HG02610 (cell line): ENCODE measurements at regions not wholly inside any gene's neighbourhood (a gene's known extent, or its start where the extent isn't known, plus 50 kb on each side); places are given as distances from the start of the nearest gene placed in this dataset.

Experiments used
- ATAC-seq: cut with Tn5 transposase; IDR thresholded peaks from one replicate; pipeline ENCODE4 v1.9.1; 2021; ENCODE audit warnings: mild to moderate bottlenecking, moderate library complexity; ENCODE audit not compliant: unreplicated experiment

DNA sequence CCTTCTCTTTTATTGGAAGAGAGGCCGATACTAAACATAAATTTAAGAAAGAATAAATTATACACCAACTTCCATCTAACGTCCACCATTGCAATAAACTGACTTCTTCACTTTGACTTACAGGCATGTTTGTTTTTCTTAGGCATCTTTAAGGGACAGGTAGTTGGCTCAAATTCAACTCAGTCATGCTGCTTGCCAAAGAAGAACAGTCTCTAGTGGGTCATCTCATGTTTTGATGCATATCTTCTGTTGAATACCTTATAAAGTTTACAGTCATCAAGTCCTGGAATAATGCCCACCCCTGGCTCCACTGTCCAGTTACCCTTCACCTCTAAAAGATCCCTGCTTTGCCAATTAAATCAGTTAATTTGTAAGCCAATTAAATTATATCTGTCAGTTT is 328.2 kb upstream of the GRAMD2B start:
- no peak for ATAC-seq

- ATAC-seq, result no peak
Measured at GRCh38 chr5:126096442-126097006, 326.7 kb upstream of the GRAMD2B start.

DNA sequence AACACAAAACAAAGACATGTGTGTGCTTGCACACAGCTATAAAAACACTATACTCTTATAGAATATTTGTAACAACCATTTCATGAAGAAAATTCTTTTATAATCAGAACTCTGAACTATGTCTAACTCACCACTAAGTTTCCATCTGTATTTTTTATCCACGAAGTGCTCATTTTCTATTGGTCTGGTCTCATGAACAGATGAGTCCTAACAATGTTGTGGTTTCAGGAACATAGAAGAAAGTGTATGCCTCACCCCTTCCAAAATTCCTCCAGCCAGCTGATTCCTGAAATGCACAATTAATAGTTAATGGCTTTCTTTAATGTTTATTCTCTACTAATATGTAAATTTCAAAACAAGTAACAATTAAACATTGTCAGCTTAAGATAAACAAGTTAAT is 325.3 kb upstream of the GRAMD2B start:
- no peak for ATAC-seq

- ATAC-seq, result no peak
Measured at GRCh38 chr5:126098330-126099017, 324.7 kb upstream of the GRAMD2B start.

GRCh38 chr5:126099077-126099476 is 324.1 kb upstream of the GRAMD2B start:
- ATAC-seq, result no peak

DNA sequence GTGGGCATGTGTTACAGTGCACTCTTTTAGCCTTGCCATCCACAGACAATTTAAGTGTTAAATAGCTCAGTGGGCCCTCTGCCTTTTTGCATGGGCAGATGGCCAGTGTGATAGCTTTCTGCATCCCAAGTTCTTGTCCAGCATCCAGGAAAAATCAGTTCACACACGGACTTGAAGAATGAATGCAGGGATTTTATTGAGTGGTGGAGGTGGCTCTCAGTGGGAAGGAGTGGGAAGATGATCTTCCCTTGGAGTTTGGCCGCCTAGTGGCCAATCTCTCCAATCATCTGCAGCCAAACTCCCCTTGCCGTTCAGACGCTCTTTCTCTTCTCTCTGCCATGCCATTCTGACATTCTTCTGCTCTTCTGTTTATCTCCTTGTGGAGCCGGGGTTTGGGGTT is 322.4 kb upstream of the GRAMD2B start:
- ATAC-seq, result no peak

DNA sequence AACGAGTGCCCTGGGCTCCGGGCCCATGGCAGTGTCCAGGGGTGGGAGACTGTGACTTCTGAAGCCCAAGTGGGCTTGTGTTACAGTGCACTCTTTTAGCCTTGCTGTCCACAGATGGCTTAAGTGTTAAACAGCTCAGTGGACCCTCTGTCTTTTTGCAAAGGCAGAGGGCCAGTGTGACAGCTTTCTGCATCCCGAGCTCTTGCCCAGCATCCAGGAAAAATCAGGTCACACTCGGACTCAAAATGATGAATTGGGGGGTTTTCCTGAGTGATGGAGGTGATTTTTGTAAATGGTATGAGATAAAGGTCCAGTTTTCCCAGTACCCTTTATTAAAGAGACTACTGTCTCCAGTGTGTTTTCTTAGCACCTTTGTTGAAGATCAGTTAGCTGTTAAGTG is 321.3 kb upstream of the GRAMD2B start:
- no peak for ATAC-seq

DNA sequence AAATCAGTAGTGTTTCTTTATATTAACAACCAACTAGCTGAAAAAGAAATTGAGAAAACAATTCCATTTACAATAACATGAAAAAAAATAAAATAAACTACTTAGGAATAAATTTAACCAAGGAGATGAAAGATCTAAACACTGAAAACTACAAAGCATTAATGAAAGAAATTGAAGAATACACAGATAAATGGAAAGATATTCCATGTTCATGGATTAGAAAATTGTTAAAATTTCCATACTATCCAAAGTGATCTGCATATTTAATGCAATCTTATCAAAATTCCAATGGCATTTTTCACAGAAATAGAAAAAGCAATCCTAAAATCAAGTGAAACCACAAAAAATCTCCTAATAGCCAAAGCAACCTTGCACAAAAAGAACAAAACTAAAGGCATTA is 320.2 kb upstream of the GRAMD2B start:
- no peak for ATAC-seq

DNA sequence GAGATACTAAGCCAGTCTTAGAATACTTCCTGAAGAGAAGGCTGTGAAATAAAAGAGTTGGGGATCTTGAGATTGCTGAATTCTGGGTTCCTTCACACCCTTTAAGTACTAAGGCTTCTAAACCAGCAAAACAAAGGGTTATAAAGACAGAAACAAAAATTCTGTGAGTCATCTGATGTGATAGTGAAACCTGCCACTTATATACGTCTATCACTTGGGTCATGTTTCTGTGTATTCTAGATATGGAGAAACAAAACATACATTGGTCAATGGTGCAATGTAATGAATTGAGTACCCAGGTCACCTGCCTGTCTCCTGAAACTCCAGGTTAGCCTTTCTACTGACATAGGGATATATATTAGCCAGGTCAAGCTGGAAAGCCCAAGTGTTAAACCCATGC is 319.3 kb upstream of the GRAMD2B start:
- ATAC-seq, result no peak

DNA sequence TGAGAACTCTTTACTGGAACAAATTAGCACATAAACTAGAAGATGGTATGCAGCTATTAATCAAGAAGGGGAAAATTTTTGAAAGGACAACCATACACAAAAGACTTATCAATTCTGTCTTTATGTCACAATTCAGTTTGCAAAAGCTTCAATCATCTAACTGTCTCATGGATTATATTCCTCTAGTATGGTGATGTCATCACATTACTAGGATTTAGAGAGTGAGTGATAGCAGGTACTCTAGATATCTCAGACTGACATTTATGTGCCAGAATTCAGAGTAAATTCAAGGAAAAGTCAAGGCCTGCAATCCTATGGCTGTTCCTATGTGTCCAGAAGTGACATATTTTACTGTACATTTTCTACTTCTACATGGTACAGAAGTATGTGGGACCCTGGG is 318.9 kb upstream of the GRAMD2B start:
- ATAC-seq, result no peak

DNA sequence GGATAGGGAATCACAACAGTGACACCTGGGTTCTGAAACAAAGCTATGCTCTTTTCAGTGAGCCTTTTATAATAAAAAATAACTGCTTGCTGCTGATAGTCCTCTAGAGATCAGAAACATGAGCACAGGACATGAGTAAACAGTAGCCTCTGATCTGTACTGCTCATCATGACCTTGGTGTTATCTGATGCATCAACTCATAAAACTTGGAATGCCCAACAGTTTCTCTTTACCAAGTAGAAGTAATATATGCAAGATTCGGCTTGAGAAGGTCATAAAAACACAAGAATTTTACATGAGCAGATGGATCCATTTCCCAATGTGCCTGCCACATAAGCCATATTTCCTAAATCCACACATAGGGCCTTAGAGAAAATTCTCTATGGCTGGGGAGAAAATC is 318.3 kb upstream of the GRAMD2B start:
- no peak for ATAC-seq

DNA sequence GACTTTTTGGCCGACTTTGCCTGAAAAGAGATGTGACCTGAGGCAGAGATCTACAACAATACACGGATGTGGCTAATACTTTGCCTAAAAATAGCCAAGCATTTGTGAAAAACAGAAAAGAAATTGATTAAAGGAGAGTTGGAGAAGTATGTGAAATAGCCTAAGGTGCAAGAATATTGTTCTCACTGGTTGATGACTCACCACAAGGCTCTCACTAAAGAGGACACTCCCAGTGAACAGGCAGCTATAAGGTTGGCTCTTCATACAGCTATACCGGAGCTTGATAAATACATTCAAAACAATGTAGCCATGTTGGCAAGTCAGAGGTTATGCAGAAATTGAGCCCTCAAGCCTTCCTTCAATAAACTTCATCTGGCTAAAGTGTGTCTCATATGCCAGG is 317.2 kb upstream of the GRAMD2B start:
- no peak for ATAC-seq

- ATAC-seq, result no peak
Measured at GRCh38 chr5:126107381-126107780, 315.8 kb upstream of the GRAMD2B start.

DNA sequence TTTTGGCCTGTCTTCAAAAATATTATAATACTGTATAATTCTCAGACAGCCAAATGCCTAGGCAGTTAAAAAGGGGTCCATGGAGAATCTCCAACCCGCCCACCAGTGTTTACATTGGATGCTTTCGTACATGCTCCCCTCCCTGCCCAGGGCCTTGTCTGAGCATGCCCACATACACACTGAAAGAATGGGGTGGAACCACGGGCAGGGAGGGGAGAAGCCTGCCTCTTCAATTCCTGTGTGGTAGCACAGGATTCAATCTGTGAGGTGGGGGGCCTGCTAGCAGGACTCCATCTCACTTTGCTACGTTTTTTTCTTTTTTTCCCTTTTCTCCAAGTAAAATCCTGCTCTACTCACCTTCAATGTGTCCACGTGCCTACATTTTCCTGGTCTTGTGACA is 314.7 kb upstream of the GRAMD2B start:
- ATAC-seq, result no peak

- ATAC-seq, result no peak
Measured at GRCh38 chr5:126115059-126115629, 308.1 kb upstream of the GRAMD2B start.

GRCh38 chr5:126117044-126117443 is 306.2 kb upstream of the GRAMD2B start:
- ATAC-seq, result no peak

GRCh38 chr5:126119887-126120442 is 303.2 kb upstream of the GRAMD2B start:
- no peak for ATAC-seq

- ATAC-seq, result no peak
Measured at GRCh38 chr5:126120939-126121338, 302.3 kb upstream of the GRAMD2B start.

GRCh38 chr5:126122942-126123341 is 300.3 kb upstream of the GRAMD2B start:
- ATAC-seq, result no peak

- no peak for ATAC-seq
Measured at GRCh38 chr5:126124706-126125345, 298.4 kb upstream of the GRAMD2B start.

- ATAC-seq, result no peak
Measured at GRCh38 chr5:126125407-126125806, 297.8 kb upstream of the GRAMD2B start.

- ATAC-seq, result no peak
Measured at GRCh38 chr5:126126574-126126973, 296.6 kb upstream of the GRAMD2B start.
